ENCODE measurements at regions not wholly inside any gene's neighbourhood (a gene's known extent, or its start where the extent isn't known, plus 50 kb on each side); places are given as distances from the start of the nearest gene placed in this dataset.
"Not testable (repeated sequence)": the region's sequence is repeated elsewhere in the genome, so short reads cannot be mapped to it uniquely, and the experiment has no call there.

GRCh38 chrX:34493086-34493485 lies 164.0 kb downstream of the TMEM47 start:
- DNase-seq = no peak
- ChIA-PET CTCF (no interaction called here), POLR2A (no interaction called here)
- Mint-ChIP-seq H3K36me3 (no peaks in the 10 kb centered on the region), H3K9me3 (no peaks in the 10 kb centered on the region), H3K4me3 (no peak overlapping the region), H3K27ac (no peak overlapping the region), H3K4me1 (ENCODE audit: low read depth) (no peaks in the 10 kb centered on the region), H3K27me3 (no peaks in the 10 kb centered on the region)
- intact Hi-C loops (cut with micrococcal nuclease) = no loop called here

- H3K27me3 Mint-ChIP-seq = no peaks in the 10 kb centered on the region
- DNase-seq = no peak
- CTCF ChIA-PET = no interaction called here
- intact Hi-C loops (cut with micrococcal nuclease) = no loop called here
- no peak overlapping the region for H3K27ac Mint-ChIP-seq
- POLR2A ChIA-PET = no interaction called here
- no peaks in the 10 kb centered on the region for H3K4me1 Mint-ChIP-seq (ENCODE audit: low read depth)
- H3K36me3 Mint-ChIP-seq = no peaks in the 10 kb centered on the region
- no peak overlapping the region for H3K4me3 Mint-ChIP-seq
- H3K9me3 Mint-ChIP-seq = no peaks in the 10 kb centered on the region
Observed at GRCh38 chrX:34491126-34491525, 166.0 kb downstream of the TMEM47 start.

- Mint-ChIP-seq H3K27ac (no peak overlapping the region), H3K27me3 (no peaks in the 10 kb centered on the region), H3K4me3 (no peak overlapping the region), H3K9me3 (no peaks in the 10 kb centered on the region), H3K36me3 (no peaks in the 10 kb centered on the region), H3K4me1 (ENCODE audit: low read depth) (no peaks in the 10 kb centered on the region)
- ChIA-PET CTCF (no interaction called here), POLR2A (no interaction called here)
- intact Hi-C loops (cut with micrococcal nuclease) = no loop called here
- no peak for DNase-seq
Observed at GRCh38 chrX:34487364-34487763, 169.7 kb downstream of the TMEM47 start.

GRCh38 chrX:34483980-34484379 lies 173.1 kb downstream of the TMEM47 start:
- Mint-ChIP-seq H3K9me3 (no peaks in the 10 kb centered on the region), H3K27ac (no peak overlapping the region), H3K4me1 (ENCODE audit: low read depth) (no peaks in the 10 kb centered on the region), H3K27me3 (no peaks in the 10 kb centered on the region), H3K4me3 (no peak overlapping the region), H3K36me3 (no peaks in the 10 kb centered on the region)
- ChIA-PET CTCF (no interaction called here), POLR2A (no interaction called here)
- intact Hi-C loops (cut with micrococcal nuclease) = no loop called here
- DNase-seq = no peak

- ChIA-PET CTCF (no interaction called here), POLR2A (no interaction called here)
- intact Hi-C loops (cut with micrococcal nuclease) = no loop called here
- Mint-ChIP-seq H3K9me3 (peaks cover 6% of the 10 kb centered on the region), H3K27ac (no peak overlapping the region), H3K4me3 (no peak overlapping the region), H3K36me3 (no peaks in the 10 kb centered on the region), H3K4me1 (ENCODE audit: low read depth) (no peaks in the 10 kb centered on the region), H3K27me3 (no peaks in the 10 kb centered on the region)
- DNase-seq = no peak
Observed at GRCh38 chrX:34470507-34470906, 186.6 kb downstream of the TMEM47 start.

- intact Hi-C loops (cut with micrococcal nuclease) = no loop called here
- Mint-ChIP-seq H3K4me3 (no peak overlapping the region), H3K9me3 (peaks cover 6% of the 10 kb centered on the region), H3K4me1 (ENCODE audit: low read depth) (no peaks in the 10 kb centered on the region), H3K36me3 (no peaks in the 10 kb centered on the region), H3K27ac (no peak overlapping the region), H3K27me3 (no peaks in the 10 kb centered on the region)
- ChIA-PET POLR2A (no interaction called here), CTCF (no interaction called here)
- DNase-seq = no peak
Observed at GRCh38 chrX:34467437-34467836, 189.6 kb downstream of the TMEM47 start.

GRCh38 chrX:34463220-34463619 lies 193.9 kb downstream of the TMEM47 start:
- H3K9me3 Mint-ChIP-seq; intact Hi-C loops (cut with micrococcal nuclease); DNase-seq; H3K27me3 Mint-ChIP-seq; CTCF ChIA-PET; H3K4me1 Mint-ChIP-seq (ENCODE audit: low read depth); H3K27ac Mint-ChIP-seq; POLR2A ChIA-PET; H3K36me3 Mint-ChIP-seq; H3K4me3 Mint-ChIP-seq: not testable (repeated sequence)

GRCh38 chrX:34457850-34458249 lies 199.2 kb downstream of the TMEM47 start:
- H3K36me3 Mint-ChIP-seq; intact Hi-C loops (cut with micrococcal nuclease): not testable (repeated sequence)

GRCh38 chrX:34437586-34437985 lies 219.5 kb downstream of the TMEM47 start:
- no peak overlapping the region for H3K27ac Mint-ChIP-seq
- no peak overlapping the region for H3K4me3 Mint-ChIP-seq
- H3K4me1 Mint-ChIP-seq (ENCODE audit: low read depth) = no peaks in the 10 kb centered on the region
- ChIA-PET POLR2A (no interaction called here), CTCF (no interaction called here)
- no peaks in the 10 kb centered on the region for H3K27me3 Mint-ChIP-seq
- H3K9me3 Mint-ChIP-seq = peaks cover 4% of the 10 kb centered on the region
- intact Hi-C loops (cut with micrococcal nuclease) = no loop called here
- DNase-seq = no peak
- H3K36me3 Mint-ChIP-seq = no peaks in the 10 kb centered on the region

More at GRCh38 chrX:34457850-34458249, 199.2 kb downstream of the TMEM47 start:
- H3K4me1 Mint-ChIP-seq (ENCODE audit: low read depth); DNase-seq; H3K27ac Mint-ChIP-seq; H3K4me3 Mint-ChIP-seq; H3K27me3 Mint-ChIP-seq; CTCF ChIA-PET; POLR2A ChIA-PET; H3K9me3 Mint-ChIP-seq: not testable (repeated sequence)

GRCh38 chrX:34426334-34426733 lies 230.8 kb downstream of the TMEM47 start:
- no peak for DNase-seq
- no peak overlapping the region for H3K27ac Mint-ChIP-seq
- POLR2A ChIA-PET = no interaction called here
- no peak overlapping the region for H3K4me3 Mint-ChIP-seq
- H3K36me3 Mint-ChIP-seq = no peaks in the 10 kb centered on the region
- H3K27me3 Mint-ChIP-seq = no peaks in the 10 kb centered on the region
- intact Hi-C loops (cut with micrococcal nuclease) = no loop called here
- CTCF ChIA-PET = no interaction called here
- peaks cover 1% of the 10 kb centered on the region for H3K9me3 Mint-ChIP-seq
- H3K4me1 Mint-ChIP-seq (ENCODE audit: low read depth) = no peaks in the 10 kb centered on the region

GRCh38 chrX:34406580-34406979 lies 250.5 kb downstream of the TMEM47 start:
- no peak for DNase-seq
- CTCF ChIA-PET = no interaction called here
- H3K9me3 Mint-ChIP-seq = peaks cover 2% of the 10 kb centered on the region
- POLR2A ChIA-PET = no interaction called here
- H3K27me3 Mint-ChIP-seq = no peaks in the 10 kb centered on the region
- no peak overlapping the region for H3K4me3 Mint-ChIP-seq
- no peak overlapping the region for H3K27ac Mint-ChIP-seq
- H3K4me1 Mint-ChIP-seq (ENCODE audit: low read depth) = no peaks in the 10 kb centered on the region
- no peaks in the 10 kb centered on the region for H3K36me3 Mint-ChIP-seq
- intact Hi-C loops (cut with micrococcal nuclease) = no loop called here

- H3K36me3 Mint-ChIP-seq = no peaks in the 10 kb centered on the region
- intact Hi-C loops (cut with micrococcal nuclease) = no loop called here
- no peak overlapping the region for H3K4me3 Mint-ChIP-seq
- no peak overlapping the region for H3K27ac Mint-ChIP-seq
- no peaks in the 10 kb centered on the region for H3K4me1 Mint-ChIP-seq (ENCODE audit: low read depth)
- ChIA-PET POLR2A (no interaction called here), CTCF (no interaction called here)
- no peak for DNase-seq
- no peaks in the 10 kb centered on the region for H3K27me3 Mint-ChIP-seq
- peaks cover 1% of the 10 kb centered on the region for H3K9me3 Mint-ChIP-seq
Observed at GRCh38 chrX:34404386-34405070, 252.6 kb downstream of the TMEM47 start.

- Mint-ChIP-seq H3K36me3 (no peaks in the 10 kb centered on the region), H3K27me3 (no peaks in the 10 kb centered on the region), H3K4me1 (ENCODE audit: low read depth) (no peaks in the 10 kb centered on the region), H3K4me3 (no peak overlapping the region), H3K9me3 (no peaks in the 10 kb centered on the region), H3K27ac (no peak overlapping the region)
- CTCF ChIA-PET = no interaction called here
- DNase-seq = no peak
- POLR2A ChIA-PET = no interaction called here
- intact Hi-C loops (cut with micrococcal nuclease) = no loop called here
Observed at GRCh38 chrX:34401411-34401810, 255.7 kb downstream of the TMEM47 start.

GRCh38 chrX:34382416-34382815 lies 250.3 kb upstream of the FAM47A start:
- intact Hi-C loops (cut with micrococcal nuclease) = no loop called here

More at GRCh38 chrX:34382416-34382815, 250.3 kb upstream of the FAM47A start:
- no peak for DNase-seq
- Mint-ChIP-seq H3K4me3 (no peak overlapping the region), H3K36me3 (no peaks in the 10 kb centered on the region), H3K27me3 (no peaks in the 10 kb centered on the region), H3K4me1 (ENCODE audit: low read depth) (no peaks in the 10 kb centered on the region), H3K27ac (no peak overlapping the region), H3K9me3 (no peaks in the 10 kb centered on the region)
- CTCF ChIA-PET = no interaction called here
- POLR2A ChIA-PET = no interaction called here

All from activated CD4-positive, alpha-beta memory T cell treated with anti-CD3 and anti-CD28 coated beads for 36 hours (primary cell).